ENCODE measurements at regions not wholly inside any gene's neighbourhood (a gene's known extent, or its start where the extent isn't known, plus 50 kb on each side); places are given as distances from the start of the nearest gene placed in this dataset.

GRCh38 chr10:10295537-10295936, 722.1 kb upstream of the CELF2 start:
- TF ChIP-seq GATA3 (IDR thresholded peaks at IDR 0.05; ENCODE audit: low read depth, low read length): no peak
- TF ChIP-seq GATA2 (IDR thresholded peaks at IDR 0.05; ENCODE audit: low read depth, low read length): no peak

Data from SH-SY5Y (cell line).